HG03439 (cell line): ENCODE measurements at regions not wholly inside any gene's neighbourhood (a gene's known extent, or its start where the extent isn't known, plus 50 kb on each side); places are given as distances from the start of the nearest gene placed in this dataset.

ENCODE experiments used
- ATAC-seq: cut with Tn5 transposase; IDR thresholded peaks from one replicate; pipeline ENCODE4 v1.9.1; 2021; ENCODE audit warnings: mild to moderate bottlenecking, moderate library complexity; ENCODE audit not compliant: unreplicated experiment

DNA sequence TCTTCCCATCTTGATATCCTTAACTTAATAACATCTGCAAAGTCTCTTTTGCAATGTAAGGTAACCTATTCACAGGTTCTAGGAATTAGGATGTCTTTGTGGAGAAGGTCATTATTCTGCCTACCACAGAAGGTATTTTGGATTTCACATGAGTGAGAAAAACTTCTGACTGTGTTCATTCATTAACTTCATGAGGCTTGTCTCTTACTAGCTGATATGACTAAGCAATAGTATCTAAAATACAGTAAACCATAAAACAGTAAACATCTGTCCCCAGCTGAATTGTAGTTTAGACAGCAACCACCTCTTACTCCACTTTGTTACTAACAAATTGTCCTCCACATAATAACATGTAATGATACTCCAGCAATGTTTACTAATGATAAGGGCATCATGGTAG, 198.1 kb downstream of the SEC23A start:
- ATAC-seq, result no peak

DNA sequence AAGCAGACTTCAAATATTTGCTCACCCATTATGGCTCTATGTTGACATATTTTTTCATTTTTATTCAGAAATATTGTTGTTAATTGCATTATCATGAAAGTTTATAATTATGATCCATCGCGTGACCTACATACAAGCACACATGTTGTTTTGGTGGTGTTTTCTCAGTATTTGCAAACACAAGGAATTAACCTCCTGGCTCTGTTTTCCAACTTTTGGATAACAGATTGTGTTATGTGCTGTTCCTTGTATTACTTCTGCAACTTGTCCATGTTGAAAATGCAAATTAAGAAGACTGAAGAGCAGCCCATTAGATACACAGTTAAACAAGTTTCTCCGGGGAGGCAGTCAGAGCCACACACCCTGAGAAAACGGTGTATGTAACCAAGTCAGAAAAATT, 201.2 kb downstream of the SEC23A start:
- no peak for ATAC-seq

DNA sequence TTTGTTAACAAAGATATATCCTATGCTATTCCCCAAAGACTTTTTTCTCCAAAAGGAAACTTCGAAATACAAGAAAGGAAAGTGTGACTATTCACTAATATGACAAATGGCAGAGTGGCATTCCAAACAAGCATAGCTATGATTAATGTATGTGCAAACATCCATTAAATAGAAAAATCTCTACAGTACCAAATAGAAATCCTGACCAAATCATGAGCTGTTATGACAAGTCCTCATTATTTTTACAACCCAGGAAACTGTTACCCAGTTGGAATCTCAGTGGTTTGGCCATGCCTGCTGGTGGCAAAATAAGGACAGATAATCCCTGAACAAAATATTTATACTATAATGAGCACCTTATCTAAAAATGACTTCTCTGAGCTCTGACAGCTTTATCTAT, 202.1 kb downstream of the SEC23A start:
- no peak for ATAC-seq

DNA sequence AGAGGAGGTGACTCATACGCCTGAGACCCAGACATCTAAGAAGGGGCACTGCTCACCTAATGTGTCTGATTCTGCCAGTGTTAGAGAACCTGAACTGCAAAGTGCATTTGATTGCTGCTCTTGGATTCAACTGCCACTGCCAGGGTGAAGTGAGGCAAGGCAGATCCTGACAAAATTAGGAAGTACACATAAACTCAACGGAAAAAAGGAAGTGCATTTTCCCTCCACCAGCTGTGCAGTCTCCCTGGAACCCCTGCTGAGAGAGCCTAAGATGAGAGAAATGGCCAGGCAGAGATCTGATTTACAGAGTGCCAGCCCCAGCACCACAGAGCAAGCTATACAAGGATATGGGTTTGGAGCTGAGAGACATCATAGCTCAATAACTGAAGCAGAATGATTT, 215.3 kb downstream of the SEC23A start:
- ATAC-seq, result no peak

DNA sequence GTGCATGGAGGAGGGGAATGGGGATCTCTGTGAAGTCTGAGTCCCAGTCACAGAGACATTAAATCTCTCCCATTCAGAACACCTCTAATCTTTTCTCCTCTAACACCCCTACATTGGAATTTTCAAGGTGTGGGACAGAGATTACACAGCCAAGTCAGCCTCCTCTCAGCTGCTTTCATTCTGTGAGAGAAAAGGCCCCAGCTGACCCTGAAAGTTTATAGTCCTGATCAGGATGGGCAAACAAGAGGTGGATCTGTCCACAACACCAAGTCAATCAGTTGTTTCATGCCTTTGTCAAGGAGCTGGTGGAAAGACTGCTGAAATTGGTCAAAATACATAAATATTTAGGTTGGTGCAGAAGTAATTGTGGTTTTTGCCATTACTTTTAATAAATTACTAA, 218.9 kb downstream of the SEC23A start:
- no peak for ATAC-seq

DNA sequence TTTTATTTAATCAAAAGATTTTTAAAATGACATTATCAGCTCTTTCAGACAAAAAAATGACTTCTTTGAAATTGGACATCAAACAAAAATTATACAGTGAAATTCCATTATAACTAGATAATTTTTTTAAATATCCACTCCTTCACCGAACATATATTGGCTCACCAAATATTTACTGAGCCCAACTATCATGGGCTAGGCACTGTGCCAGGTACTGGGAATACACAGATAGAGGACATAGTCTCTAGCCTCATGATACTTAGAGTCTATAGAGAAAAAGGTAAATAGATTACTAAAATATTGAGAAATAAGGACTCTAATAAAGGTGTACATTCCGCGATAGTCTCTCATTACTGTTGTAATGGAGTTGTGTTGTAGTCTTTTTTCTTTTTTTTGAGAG, 219.9 kb downstream of the SEC23A start:
- ATAC-seq, result no peak

DNA sequence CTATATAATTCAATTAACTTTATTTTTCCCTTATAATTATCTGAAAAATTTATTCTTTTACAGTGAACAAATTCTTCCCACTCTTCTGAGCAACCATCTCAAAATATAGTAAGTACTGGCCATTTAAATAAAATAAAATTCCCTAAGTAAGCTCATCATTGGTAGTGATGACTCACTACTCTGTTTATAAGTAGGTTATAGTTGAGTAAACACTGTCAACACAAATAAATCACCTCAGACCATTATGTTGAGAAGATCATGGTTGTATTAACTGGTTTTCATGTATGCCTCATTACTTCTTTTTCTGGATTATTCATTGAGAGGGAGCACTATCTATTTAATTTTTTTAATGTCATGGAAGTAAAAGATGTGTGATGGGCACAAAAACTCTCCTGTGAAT, 220.5 kb downstream of the SEC23A start:
- ATAC-seq, result no peak

DNA sequence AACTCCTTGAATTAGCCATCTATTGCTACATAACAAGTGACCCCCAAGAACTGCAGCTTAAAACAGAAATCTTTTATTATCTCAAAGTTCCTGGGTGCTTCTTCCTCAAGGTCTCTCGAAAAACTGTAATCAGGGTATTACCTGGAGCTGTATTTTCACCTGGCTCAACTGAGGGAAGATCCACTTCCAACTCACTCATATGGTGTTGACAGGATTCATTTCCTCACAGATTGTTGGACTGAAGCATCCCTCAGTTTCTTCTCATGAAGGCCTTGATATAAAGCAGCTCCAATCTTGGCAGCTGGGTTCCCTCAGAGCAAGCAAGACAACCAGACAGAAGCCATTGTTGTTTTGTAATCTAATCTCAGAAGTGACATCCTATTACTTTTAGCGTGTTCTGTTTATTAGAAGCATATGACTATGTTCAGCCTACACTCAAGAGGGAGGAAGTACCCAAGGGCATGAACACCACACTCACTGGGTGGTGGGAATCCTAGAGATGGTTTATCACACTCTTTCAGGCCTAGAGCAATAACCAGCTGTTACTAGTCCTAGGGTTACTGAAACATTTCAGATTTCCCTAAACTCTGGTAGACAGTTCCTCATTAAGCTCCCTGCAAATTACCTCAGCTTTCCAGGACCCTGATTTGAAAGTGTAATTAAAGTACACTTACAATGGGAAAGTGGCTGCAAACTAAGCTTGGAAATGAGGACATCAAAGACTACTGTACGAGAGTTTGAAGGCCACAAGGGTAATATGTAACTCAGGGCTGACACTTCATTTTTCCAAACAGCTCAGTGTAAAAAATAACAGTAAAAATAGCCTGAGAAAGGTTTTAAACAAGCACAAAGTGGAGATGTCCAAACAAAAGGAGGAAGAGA, 222.2 kb downstream of the SEC23A start:
- no peak for ATAC-seq

DNA sequence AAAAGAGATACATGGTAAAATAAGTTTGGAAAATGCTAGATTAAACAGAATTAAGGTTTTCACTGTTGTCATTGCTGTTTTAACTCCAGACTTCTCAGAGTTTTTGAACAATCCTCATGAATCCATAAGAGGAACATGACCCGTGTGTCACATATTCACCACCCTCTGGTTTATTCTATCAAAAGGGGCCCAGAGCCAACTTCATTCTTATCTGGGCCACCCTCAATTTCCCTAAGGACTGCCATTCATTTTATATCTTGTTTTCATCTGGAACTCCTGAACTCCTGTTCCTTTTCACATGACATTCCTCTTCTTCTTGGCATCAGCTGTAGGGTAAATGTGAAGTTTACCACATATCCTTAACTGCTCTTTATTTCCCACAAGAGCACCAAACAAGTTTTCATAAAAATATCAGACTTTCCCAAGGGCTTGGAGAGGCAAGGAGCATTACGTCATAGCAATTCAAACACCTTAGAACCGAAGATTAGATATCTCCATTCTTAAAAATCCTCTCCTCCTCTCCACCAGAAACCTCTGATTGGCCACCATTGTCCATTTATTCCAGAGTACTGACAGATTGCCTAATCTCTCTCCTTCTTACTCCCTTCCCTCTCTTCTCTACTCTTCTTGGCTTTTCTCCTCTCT, 225.2 kb downstream of the SEC23A start:
- no peak for ATAC-seq

DNA sequence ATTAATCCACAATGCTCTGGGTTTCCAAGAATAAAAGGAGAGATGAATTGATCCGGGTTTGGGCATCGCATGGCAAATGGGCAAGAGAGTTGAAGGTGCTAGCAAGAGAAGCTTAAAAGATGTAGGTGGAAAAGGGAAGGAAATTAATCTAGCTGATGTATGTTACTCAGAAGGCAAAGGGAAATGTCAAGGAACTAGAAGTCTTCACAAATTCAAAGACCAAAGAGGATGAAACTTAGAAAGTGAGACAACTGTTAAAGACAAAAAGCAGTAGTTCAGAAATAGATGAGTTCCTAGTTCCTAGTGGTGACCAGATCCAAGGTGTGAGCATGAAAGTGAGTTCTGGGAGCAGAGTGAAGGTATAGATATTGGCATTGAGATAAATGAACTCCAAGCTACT, 228.3 kb downstream of the SEC23A start:
- ATAC-seq, result no peak

DNA sequence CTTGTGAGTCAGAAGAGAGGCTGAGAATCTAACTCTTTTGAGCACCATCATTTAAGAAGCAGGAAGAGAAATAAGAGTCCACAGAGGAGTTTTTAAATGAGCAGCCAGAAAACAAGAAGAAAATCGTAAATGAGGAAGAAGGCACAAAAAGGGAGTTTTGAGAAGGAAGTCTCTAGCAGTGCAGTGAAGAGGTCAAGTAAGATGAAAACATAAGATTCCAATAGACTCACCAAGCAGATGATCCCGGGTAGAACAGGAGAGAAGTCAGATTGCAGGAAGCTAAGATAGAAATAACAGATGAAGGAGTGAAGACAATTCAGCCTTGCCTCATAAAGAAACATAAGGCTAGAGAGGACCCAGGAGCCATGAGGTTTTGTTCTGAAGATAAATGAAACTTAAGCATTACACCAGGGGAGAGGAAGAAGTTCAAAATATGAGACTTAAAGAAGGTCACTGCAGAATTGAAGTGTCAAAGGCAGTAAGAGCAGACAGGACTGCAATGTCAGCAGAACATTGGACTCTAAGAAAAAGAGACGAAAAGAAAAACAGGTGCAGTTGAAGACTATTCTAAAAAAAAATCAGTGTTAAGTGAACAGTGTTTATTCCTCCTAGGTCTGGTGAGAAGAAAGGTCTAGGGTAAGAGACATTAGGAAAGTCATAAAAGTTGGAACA, 229.0 kb downstream of the SEC23A start:
- ATAC-seq, result no peak

DNA sequence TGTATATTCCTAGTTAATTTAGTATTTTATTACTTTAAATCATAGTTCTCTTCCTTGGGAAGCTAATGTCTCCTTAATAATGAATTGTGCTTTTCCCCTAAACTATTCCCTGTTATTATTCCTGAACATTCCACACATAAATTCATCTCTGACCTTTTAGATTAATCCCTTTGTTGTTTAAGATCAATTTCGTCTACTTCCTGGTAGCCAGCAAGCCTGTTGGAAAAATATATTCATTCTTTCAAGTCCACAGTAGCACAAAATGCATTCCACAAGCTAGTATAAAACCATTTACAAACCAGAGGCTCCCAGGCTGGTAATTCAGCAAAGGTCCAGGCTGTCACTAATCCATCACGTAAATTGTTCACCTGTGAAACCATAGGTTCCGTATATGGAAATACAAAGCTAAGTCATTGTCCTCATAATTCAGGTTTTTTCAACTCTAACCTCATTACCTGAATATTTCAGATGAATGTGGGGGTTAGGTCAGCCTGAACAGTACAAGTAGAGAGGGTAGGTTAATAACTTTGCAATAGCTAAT, 232.7 kb downstream of the SEC23A start:
- no peak for ATAC-seq

DNA sequence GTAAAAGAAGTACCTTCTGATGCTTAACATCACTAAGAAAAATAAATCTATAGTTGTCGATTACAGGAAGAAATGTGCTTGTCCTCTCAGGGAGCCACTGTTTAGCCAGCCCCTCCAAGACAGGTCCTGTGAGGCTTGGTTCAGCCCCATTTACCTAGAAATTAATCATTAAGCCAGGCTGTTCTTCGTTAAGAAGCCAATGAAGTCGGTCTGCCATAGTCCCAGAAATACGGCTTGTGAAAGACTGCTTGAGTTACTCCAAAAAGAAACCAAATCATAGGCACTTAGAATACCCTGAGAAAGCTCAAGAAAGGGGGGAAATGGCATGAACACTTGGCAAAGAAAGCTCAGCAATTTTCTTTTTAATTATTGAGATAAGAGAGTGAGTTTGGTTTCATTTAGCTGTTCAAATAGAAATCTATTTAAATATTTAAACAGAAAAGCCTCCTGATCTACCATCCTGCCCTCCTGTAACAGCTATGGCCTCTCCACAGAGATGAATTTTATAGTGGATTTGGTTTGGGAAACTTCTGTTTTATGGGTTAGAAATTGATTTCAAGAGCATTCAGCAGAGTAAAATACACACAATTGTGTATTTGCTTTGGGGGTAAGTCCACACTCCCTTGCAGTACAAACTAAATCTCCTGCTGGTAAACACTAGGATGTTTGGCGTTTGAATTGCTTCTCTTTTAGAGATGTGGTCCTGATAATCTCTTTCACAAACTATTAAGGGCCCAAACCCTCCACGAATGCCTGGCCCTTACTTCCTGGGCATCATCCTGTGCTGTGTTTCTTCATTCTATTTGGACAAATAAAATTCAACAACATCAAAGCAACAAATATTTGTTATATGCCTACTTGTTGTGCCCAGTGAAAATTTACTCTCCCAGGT, 234.4 kb downstream of the SEC23A start:
- ATAC-seq, result no peak

DNA sequence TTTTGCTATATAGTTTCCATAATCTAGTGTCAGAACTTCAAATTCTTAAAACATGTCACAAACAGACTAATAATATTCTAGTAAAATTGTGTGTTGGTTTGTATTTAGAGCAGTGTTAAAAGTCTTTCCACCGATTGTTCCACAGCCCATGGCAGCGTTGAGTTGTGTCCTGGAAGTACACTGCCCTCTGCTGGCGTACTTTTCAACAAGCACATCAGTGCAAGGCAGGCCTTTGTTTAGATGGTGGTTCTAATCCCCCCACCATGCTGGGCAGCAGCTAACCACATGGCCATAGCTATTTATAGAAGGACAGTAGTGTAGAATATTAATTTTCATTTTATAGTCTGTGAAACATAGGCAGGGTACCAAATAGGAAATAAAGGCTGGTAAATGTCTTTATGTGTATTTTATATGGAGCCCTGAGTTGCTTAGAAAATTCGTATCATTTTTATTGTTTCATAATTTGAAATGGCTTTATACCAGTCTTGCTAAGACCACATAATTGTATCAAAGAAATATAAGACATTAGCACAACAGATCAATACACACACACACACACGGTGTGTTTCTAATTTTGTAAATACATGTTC, 235.4 kb downstream of the SEC23A start:
- peak; percentile 86 for ATAC-seq

DNA sequence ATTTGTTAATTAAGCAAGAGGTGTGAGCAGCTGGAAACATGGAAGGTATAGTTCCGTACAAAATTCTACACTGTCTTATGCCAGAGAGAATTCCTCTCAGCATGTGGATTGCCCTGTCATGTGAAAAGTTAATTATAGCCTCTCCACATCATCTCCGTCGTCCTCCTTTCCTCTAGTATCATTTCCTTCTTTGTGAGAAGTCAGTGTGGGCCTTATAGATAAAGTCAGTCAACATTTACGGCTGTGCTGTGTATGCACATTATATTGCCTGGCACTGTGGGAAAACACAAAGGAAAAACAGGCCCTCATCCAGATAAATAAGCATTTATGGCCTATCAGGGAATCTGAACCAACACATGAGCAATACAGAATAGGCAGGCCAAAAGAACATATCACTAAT, 236.6 kb downstream of the SEC23A start:
- no peak for ATAC-seq

DNA sequence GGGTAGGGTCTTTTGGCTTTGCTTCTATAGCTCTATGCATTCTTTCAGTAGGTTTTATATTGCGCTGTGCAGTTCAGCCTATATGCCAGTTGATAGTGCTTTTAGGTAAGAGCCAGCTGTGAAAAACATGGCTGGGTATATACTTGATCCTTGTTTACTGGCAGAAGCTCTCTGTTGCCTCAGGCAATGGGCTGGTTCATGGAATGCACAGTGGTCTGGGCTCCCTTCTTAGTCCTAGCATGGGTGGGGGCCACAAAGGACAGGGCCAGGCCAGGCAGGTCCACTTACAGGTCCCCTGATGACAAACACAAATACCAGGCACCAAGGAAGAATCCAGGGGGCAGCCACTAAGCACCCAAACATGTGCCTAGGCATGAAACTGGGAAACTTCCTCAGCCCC, 240.7 kb downstream of the SEC23A start:
- ATAC-seq, result no peak

DNA sequence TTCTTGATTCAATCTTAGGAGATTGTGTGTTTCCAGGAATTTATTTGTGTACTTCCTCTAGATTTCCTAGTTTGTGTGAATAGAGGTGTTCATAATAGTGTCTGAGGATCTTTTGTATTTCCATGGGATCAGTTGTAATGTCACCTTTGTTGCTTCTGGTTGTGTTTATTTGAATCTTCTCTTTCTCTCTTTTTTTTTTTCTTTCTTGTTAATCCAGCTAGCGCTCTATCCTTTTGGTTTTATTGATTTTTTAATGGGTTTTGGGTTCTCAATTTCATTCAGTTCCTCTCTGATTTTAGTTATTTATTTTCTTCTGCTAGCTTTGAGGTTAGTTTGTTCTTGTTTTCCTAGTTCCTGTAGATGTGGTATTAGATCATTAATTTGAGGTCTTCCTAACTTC, 242.5 kb downstream of the SEC23A start:
- no peak for ATAC-seq

DNA sequence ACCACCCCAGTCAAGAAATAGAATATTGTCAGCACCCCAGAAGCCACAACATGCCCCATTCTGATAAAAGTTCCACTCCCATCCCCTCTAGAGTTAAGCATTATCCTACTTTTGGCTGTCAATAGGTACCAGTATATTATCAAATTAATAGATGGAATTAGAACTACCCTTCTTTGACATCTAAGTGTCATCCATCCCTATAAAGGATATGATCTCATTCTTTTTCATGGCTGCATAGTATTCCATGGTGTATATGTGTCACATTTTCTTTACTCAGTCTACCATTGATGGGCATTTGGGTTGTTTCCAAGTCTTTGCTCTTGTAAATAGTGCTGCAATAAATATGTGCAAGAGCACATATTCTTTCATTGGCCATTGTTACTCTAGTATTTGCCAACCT, 246.2 kb downstream of the SEC23A start:
- ATAC-seq, result no peak

DNA sequence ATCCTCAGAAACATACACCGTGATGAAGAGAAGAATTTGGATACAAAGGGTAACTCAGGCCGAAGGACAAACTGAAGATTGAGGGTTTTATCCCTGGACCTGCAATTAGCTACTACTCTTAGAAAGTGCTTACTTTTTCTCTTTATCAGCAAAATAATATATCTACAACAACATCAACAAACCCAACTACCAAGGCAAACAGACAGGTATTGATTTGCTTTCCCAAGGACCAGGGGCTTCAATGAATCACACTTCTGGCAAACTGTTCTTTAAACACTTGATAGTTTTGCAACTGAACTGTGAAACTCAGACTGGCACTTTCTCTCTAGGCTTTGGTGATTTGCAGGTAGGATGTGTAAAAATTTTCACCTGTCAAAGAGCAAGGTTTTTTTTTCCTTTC, 247.5 kb downstream of the SEC23A start:
- no peak for ATAC-seq

DNA sequence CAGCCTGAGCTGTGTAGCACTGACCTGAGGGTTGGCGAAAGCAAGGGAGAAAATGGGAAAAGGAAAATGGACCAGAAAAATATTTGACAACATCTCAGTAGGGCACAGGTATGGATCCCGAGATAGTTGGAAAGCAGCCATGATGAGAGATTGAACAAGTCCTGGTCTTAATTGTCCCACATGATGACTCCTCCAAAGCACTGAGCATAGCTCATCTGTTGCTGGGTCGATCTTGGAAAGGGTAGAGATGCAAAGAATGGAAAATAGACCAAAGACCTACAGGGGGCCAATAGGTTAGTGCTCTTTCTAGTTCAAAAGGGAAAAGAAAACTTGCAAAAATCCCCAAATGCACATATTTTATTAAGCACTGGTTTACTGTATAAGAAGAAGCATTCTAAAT, 251.9 kb downstream of the SEC23A start:
- no peak for ATAC-seq
